Fibroblast of mammary gland (primary cell): ENCODE measurements at regions not wholly inside any gene's neighbourhood (a gene's known extent, or its start where the extent isn't known, plus 50 kb on each side); places are given as distances from the start of the nearest gene placed in this dataset.

ENCODE experiments used
- DNase-seq: peaks from one replicate; pipeline ENCODE4 v3.0.0-alpha.2; 2010; ENCODE audit warnings: low read depth
- H3K4me3 ChIP-seq: 2 replicates; pipeline ENCODE4 v1.5.1; 2011; ENCODE audit warnings: low read depth, mild to moderate bottlenecking, low read length, moderate library complexity; ENCODE audit not compliant: control insufficient read depth
- CTCF ChIP-seq: conservative IDR thresholded peaks from 2 replicates; pipeline ENCODE4 v1.5.1; 2011; ENCODE audit warnings: low read depth, low read length, inconsistent platforms; ENCODE audit not compliant: control insufficient read depth, insufficient read depth

- no peak for TF ChIP-seq CTCF
- no peak for DNase-seq
- no peak overlapping the region for H3K4me3 ChIP-seq
Measured at GRCh38 chr22:44554411-44554810, 56.4 kb upstream of the RTL6 start.

GRCh38 chr22:44550711-44551491 is 52.9 kb upstream of the RTL6 start:
- H3K4me3 ChIP-seq: peak overlapping the region; percentile 34
- TF ChIP-seq CTCF: no peak
- peak; percentile 93 for DNase-seq

- H3K4me3 ChIP-seq: no peak overlapping the region
- no peak for TF ChIP-seq CTCF
- DNase-seq: no peak
Measured at GRCh38 chr22:44549701-44550100, 51.7 kb upstream of the RTL6 start.

GRCh38 chr22:44548981-44549380 is 50.9 kb upstream of the RTL6 start:
- TF ChIP-seq CTCF: no peak
- H3K4me3 ChIP-seq: no peak overlapping the region
- no peak for DNase-seq
